Dedifferentiated amniotic fluid mesenchymal stem cell (primary cell): ENCODE measurements at regions not wholly inside any gene's neighbourhood (a gene's known extent, or its start where the extent isn't known, plus 50 kb on each side); places are given as distances from the start of the nearest gene placed in this dataset.

Experiments used
- DNase-seq: peaks from one replicate; pipeline ENCODE4 v3.0.0-alpha.2; 2016; ENCODE audit errors: extremely low spot score

DNA sequence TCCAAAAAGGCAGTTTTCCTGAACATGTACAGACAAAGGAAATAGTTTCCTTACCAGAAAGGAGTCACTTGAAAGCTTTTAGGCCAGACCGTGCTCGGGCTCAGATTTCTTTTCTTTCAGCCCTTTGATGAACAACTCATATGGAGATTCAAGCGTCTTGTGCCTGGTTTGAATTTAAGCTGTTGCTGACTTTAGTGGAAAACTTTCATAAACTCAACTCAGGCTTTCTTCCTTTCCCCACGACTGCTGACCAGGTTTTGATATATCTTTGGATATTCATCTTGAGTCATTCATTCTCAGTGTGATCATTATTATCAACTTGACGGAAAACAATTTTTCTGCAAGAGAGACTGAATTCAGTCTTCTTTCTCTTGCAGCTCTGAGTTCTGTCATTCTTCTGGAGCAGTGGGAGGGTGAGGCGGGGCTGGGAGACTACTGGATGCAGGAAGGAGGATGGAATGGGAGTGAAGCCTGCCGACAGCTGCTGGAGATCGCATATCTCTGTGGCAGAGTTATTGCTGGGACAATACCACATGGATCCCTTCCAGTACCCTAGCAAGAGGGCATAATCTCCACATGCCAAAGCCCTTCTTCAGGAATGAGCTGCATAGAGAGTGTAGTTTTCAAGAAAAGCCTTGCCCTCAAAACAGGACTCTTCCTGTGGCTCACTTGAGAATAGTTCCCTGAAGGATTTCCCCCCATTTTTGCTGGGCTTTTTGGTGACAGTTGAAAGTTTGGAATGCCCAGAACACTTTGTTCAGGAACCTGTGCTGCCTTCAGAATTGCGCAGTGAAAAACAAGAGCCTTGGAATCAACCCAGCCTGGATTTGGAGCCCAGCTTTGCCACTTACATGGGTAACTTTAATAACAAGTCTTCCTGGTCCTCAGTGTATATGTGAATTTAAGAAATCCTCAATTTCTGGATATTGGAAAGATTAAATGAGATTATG is 364.4 kb downstream of the ZNF521 start:
- peak; percentile 34 for DNase-seq

DNA sequence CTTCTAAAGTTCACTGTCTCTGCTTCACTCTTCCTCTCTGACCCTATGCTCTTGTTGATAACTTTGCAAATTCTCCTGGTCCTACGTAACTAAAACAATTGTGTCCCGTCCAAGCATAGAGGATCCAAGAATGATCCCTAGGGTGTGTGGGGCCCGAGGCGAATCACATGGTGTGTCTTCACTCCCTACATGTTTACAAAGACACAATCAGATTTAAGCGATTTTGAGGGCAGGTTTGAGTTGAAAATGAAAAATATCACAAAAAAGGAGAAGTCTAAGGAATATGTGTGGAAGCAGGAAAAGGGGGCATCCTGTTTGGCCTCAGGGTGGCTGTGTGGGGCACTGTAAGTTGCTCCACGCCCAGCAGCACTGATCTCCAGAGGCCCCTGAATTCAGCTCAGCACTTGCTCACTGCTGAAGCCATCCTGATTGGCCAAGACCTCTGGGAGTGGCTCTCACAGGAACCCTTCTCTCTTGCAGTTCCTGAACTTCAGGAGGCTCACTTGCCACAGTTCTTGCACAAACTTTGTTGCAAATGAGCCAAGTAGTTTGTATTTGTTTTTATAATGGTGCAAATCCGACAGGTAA is 363.6 kb downstream of the ZNF521 start:
- DNase-seq, result no peak

DNA sequence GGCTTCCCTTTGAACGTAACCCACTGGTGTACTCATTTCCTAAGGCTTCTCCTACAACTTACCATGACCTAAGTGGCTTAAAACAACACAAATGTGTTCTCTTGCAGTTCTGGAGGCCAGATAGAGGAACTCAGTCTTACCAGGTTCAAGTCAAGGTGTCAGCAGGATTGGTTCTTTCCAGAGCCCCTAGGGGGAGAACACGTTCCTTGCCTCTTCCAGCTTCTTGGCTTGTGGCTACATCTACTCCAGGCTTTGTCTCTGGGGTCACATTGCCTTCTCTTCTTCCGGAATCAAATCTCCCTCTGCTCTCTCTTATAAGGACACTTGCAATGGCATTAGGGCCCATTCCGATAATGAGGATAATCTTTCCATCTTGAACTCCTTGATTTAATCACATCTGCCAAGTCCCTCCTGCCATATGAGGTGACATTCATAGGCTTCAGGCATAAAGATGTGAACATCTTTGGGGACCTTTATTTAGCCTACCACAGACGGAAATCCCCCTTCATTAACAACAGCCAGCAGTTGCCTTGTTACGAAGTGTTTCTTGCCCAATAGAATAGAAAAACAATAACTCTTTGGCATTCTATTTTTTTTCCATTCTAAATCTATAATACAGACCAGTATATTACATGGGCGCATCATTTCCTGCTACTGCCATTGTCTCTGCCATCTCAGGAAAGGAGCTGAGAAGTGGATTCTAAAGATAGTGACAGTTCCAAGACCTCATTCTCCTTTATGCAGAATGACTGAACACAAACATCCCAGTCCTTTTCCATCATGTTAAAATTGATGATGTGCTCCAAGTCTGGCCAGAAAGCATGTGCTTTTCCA is 362.0 kb downstream of the ZNF521 start:
- no peak for DNase-seq

DNA sequence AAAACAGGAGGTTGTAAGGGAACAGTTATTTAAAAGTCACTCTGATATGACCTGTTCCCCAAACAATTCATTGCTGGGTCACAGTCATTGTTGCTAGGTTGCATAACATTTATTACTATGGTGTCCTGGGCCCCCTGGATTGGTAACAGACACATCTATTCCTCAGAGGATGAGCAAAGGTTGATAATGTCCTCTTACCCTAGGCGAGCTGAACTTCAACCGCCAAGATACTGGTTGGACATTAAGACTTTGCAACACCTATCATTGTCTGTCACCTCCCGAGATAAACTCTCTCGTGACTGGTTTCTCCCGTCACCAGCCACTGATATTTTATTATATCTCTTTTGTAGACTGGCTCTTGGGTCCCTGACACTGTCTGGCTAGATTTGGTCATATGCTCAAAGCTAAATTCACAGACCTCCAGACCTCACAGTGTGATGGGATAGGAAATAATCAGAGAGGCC is 361.3 kb downstream of the ZNF521 start:
- no peak for DNase-seq

DNA sequence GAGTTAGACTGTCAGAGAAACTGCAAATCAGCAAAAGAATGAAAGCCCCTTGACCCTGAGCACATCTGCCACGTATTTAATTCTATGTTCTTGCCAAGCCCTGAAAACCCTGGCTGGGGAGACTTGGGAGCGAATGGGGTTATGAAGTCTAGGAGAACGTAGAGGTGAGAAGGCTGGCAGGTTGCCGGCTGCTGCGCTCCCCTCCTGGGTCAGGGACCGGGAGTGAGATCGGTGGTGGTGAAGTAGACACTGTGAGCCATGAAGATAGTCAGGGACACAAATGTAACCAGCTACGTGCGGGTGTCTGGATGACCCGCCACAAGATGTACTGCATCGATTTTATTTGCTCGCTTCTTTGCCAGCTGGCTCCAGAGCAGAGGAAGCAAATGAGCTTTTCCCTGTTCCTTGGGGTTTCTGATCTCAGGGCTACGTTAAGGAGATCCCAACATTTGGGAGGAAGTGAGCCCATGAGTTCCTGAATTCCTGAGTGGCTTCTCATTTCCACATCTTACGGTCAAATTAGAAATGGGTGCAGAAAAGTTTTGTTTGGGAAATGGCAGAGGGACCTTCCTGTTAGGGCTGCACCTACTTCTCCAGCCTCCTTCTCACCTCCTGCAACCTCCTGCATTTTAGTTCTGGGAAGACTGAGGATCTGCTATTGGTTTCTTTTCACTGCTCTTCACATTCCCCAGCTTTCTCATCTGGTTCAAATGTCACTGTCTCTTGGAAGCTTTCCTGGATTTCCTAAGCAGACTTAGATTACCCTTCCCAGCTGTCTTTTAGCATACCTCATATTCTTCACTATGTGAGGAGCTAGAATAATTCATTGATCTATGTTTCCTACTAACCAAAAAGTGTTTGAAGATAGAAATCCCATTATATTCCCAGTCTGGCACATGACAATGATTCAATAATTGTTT is 360.6 kb downstream of the ZNF521 start:
- DNase-seq, result no peak

DNA sequence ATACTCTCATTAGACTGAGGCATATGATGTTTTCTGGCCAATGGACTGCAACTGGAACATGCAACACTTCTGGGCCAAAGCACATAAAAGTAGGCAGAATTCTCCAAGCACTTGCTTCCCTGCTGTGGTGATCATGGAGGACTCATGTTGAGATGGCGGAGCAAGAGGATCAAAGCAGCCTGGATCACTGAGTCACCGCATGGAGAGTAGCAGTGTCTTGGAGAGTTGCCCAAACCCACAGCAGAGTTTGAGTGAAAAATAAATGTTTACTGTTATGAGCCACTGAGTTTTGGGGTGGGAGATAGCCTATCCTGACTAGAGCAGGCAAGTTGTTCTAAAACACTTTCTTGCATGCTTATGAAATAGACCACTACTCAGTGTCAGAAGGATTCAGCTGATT is 359.5 kb downstream of the ZNF521 start:
- DNase-seq, result no peak

DNA sequence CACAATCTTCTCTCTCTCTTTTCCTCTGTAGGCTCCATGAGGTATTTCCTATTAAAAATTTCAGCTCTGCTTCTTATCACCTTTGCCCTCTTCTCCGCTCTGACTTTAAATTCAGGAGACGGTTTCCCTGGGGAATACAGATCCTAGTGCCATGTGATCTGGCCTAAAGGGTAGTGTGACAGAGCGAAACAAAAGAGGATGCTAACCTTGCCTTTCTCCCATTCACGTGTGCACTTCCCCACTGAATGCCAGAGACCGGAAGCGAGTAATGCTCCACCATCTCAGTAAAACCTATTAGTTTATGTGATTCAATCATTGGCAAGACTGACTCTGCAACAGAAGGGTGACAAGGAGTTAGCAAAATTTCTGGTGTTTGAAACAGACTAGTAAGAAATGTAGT is 358.3 kb downstream of the ZNF521 start:
- DNase-seq, result no peak

DNA sequence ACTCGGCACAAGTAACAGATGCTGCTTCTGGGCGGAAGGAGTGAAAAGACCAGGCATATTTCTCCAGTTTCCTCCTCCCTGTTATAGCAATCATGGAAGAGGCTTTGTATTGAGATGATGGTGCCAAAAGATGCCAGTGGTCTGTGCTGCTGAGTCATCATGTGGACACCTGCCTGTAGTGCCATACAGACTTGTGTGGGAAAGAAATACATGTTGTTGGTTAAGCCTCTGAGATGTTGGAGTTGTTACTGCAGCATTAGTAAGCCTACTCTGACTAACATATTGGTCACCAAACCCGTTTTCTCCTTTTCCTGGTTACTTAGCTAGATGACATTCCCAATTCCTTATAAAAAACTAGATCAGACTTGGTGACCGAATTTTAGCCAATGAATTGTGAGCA is 356.9 kb downstream of the ZNF521 start:
- DNase-seq, result no peak

DNA sequence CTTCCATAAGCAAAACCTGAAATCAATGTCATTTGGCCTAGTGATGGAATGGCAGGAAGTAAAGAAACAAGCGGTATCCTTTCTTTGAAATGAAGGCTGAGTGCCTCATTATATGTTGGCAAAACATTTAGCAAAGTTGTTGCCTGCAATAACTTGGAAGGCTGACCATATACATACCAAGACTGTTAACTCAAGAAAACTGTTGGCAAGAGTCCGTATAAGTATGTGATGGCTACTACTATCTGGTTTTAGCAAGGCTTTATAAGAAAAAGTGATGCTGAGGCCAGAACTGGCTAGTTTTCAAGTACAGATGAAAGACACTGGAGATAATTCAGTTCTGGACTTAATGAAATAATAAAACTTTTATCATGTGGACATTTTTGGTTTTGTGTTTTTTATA is 356.2 kb downstream of the ZNF521 start:
- DNase-seq, result no peak

DNA sequence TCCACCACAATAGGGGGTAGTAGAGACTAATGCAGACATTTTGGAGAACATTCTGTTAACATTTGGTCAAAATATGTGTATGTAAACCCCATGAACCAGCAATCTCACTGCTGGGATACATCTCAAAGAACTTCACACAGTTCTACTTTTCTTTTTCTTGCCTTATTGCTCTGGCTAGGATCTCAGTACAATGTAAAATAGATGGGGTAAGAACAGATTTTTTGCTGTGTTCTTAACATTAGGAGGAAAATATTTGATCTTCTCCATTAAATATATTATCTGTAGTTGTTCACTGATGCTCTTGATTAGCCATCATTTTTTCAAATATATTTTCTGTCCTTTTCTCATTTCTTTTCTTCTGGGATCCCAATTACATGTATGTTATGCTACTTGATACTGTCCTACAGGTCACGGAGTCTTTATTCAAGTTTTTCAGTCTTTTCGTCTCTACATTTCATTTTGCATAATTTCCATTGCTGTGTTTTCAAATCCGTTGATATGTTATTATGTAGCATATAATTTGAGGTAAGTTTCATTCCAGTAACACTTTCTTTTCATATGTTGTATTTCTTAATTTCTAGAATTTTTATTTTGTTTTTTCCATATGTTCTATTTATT is 352.2 kb downstream of the ZNF521 start:
- DNase-seq, result no peak

DNA sequence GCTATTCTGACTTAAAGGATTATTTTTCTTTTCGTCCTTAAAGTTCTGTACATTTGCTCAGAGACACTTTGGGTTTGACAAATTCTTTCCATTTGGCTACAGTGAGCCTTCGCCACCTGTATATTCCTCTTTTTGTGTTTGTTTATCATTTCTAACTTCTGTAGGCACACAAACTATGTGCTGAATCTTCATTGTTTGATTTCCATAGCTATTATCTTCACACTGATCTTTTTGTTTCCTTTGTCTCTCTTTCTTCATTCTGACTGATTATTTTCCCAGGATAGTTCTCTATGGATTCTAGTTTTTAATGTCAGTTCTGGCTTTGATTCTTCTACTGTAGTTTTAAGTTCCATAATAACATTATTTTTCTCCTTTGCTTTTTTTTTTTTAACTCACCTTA is 350.2 kb downstream of the ZNF521 start:
- DNase-seq, result no peak

DNA sequence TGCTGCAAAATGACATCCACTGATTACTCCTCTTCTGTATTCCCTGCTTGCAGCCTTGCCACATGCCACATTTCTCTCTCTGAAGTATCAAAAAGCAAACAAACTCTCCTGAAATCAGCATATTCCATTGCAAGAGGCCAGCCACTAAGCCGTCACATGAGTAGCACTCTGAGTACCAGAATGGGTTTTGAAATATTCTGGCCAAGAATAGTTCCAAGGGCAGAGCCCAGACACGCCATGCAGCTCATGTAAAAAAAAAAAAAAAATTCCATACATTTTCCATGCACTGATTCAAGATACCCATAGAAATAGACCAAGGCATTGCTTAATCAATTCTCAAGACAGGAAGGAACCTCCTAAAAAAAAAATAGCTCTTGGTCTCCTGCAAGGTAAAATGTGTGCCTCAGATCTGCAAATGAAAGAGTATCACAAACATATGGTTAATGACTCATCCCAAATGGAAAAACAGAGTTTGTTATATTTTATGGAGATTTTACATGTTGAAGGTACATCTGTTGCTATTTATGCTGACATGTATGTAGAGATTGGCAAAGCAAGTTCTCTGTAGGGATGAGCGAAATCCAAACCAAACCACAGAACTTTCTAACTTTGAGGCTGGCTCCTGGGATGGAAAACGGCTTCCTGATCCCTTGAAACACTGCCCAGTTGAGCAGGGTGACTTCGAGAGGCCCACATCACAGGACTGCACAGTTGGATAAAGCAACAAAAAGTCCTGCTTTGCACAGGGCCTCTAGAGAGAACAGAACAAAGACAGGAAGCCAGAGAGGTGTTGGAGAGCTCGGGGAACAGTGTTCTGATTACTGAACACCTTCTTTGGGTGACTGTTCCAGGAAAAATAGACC is 346.2 kb downstream of the ZNF521 start:
- peak; percentile 72 for DNase-seq

DNA sequence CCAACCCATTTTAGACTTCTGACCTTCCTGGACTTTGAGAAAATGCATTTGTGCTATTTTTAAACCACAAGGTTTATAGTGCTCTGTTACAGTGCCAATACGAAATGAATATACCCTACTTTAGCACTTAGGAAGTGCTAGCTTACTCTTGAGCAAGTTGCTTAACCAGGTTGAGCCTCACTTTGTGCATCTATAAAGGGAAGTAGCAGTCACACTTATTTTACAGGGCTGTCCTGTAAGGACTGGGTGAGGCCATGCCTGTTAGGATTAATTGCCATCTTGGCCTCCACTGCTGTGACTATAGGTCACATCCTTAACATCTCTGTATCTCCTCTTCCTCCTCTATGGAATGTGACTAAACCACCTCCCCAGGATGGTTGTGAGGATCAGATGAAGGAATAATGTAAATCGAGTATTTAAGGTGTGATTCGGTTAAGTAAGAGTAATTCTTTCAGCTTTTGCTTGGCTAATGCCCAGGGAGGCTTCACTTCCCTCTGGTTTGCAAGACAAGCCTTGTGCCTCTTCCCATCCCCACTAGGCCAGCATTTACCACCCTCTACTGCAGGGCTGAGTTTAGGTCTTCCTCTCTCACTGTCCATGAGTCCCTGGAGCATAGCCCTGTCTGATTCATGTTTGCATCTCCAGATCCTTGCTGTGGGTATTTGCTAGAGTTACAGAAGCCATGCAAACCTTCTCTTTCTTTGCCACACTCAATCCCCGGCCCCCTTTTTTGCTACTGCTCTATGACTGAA is 341.2 kb downstream of the ZNF521 start:
- DNase-seq, result no peak
